ENCODE measurements at regions not wholly inside any gene's neighbourhood (a gene's known extent, or its start where the extent isn't known, plus 50 kb on each side); places are given as distances from the start of the nearest gene placed in this dataset.
"Not testable (repeated sequence)": the region's sequence is repeated elsewhere in the genome, so short reads cannot be mapped to it uniquely, and the experiment has no call there.

DNA sequence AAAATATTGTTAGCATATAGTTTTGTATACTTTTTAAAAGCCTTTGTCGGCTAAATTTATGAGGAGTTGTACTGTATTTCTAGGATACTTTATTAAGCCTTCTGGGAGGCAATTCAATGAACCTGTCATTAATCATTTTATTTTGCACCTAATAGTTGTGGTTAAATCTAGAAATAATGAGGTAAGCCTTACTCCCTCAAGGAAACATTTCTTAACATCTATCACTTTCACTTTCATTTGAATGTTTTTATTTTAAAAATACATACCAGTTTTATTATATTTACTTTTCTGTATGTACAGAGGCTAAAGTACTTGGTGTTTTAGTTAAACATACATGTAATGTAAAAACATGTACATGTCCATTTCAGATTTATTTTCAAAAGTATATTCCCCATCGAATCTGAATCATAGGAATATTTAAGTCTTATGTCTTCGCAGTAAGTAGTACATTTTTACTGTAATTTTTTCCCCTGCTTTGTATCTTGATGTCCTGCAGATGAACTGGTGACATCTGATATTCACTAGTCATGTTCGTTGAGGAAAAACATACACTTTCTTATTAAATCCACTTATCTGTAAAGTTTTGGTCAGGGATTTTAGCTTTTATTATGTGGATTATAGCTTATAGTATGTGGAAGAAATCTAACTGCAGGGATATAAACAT is 82.8 kb downstream of the DISP1 start:
- H3K27ac ChIP-seq: no peak overlapping the region

DNA sequence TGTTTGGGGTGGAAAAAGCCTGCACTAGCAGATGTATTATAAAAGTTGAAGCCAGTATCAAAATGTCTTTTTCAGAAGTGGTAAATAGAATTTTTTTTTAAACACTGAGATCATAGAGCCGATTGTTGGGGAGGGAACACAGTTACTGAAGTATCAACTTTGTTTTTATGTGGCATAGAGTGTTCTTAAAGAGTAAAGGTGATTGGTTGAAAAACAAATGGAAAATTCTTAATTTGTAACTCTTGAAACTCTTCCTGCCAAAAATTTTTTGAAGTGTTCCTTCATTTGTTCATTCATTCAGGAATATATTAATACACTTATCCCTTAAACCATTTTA is 83.3 kb downstream of the DISP1 start:
- no peak for TF ChIP-seq ZFX (IDR thresholded peaks at IDR 0.05)
- no peak overlapping the region for H3K27ac ChIP-seq

More for the DNA sequence above, 82.8 kb downstream of the DISP1 start:
- TF ChIP-seq ZFX (IDR thresholded peaks at IDR 0.05): no peak
- TF ChIP-seq, protein P1, sequence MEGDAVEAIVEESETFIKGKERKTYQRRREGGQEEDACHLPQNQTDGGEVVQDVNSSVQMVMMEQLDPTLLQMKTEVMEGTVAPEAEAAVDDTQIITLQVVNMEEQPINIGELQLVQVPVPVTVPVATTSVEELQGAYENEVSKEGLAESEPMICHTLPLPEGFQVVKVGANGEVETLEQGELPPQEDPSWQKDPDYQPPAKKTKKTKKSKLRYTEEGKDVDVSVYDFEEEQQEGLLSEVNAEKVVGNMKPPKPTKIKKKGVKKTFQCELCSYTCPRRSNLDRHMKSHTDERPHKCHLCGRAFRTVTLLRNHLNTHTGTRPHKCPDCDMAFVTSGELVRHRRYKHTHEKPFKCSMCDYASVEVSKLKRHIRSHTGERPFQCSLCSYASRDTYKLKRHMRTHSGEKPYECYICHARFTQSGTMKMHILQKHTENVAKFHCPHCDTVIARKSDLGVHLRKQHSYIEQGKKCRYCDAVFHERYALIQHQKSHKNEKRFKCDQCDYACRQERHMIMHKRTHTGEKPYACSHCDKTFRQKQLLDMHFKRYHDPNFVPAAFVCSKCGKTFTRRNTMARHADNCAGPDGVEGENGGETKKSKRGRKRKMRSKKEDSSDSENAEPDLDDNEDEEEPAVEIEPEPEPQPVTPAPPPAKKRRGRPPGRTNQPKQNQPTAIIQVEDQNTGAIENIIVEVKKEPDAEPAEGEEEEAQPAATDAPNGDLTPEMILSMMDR (conservative IDR thresholded peaks at IDR 0.05): no peak

DNA sequence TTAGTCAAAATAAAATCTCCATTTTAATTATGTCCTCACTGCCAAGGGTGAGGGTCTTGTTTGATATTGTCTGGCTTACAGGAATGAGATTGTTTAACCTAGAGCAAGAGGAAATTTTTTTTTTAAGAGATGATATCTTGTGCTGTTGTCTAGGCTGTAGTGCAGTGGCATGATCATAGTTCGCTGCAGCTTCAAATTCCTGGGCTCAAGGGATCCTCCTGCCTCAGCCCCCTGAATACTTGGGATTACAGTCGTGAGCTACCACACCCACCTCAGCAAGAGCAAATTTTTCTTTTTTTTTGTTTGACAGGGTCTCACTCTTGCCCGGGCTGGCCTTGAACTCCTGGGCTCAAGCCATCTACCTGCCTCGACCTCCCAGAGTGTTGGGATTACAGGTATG is 84.6 kb downstream of the DISP1 start:
- H3K27ac ChIP-seq: no peak overlapping the region
- TF ChIP-seq, protein P1 (conservative IDR thresholded peaks at IDR 0.05): no peak
- no peak for TF ChIP-seq ZFX (IDR thresholded peaks at IDR 0.05)

DNA sequence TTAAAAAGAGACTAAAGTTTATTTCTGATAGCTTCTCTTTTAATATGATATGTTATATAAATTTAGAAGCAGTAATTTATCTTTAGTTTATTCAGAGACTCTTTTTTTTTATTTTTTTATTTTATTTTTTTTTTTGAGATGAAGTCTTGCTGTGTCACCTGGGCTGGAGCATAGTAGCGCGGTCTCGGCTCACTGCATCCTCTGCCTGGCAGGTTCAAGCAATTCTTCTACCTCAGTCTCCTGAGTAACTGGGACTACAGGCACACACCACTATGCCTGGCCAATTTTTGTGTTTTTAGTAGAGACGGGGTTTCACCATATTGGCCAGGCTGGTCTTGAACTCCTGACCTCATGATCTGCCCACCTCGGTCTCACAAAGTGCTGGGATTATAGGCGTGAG is 89.6 kb downstream of the DISP1 start:
- TF ChIP-seq ZFX (IDR thresholded peaks at IDR 0.05): no peak
- TF ChIP-seq, protein P1 (conservative IDR thresholded peaks at IDR 0.05): no peak
- no peak overlapping the region for H3K27ac ChIP-seq

DNA sequence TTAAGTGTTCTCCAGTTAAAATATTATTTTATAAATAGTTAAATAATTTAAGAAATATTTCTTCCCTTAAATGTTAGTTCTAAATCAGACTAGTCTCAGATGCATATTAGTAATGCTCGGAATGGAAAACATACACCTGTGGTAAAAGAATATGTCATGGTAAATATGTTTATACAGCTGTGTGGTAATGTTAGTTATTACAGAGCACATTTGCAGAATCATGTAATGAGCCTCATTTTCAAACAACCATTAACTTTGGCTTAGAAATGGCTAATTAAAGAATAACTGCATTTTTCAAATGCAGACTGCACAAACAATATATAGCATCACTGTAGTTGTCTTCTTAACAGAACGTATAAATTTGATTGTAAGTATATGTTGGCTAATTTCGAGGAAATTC is 90.3 kb downstream of the DISP1 start:
- H3K27ac ChIP-seq: no peak overlapping the region
- no peak for TF ChIP-seq ZFX (IDR thresholded peaks at IDR 0.05)
- TF ChIP-seq, protein P1 (conservative IDR thresholded peaks at IDR 0.05): no peak

DNA sequence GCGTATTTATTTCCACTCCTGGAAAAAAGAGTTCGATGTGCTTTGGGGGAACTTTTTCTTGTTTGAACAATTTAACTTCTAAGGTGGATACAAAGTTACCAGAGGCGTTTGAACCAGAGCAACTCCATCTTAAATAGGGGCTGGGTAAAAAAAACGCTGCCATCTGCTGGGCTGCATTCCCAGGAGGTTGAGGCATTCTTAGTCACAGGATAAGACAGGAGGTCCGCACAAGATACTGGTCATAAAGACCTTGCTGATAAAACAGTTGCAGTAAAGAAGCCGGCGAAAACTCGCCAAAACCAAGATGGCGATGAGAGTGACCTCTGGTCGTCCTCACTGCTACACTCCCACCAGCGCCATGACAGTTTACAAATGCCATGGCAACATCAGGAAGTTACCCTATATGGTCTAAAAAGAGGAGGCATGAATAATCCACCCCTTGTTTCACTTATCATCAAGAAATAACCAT is 91.5 kb downstream of the DISP1 start:
- not testable (repeated sequence) for H3K27ac ChIP-seq
- TF ChIP-seq, protein P1 (conservative IDR thresholded peaks at IDR 0.05): peak; percentile 15

DNA sequence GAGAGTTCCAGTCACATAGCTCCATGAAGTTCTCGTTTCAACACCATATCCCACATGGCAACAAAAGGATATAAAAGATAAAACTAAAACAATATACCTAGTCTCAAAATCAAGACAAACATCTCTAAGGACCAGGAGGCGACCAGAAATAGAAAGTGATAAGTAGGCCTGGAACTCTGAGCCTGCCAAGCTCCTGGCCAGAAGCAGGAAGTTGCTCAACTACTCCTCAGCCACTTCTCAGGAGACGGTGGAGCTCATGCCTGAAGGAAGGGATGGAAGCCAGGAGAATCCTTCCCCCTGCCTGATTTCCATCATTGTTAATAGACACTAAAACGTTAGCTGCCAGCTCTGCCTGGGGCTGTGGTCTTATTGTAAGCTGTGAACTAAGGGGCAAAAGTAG is 94.7 kb downstream of the DISP1 start:
- no peak overlapping the region for H3K27ac ChIP-seq
- TF ChIP-seq, protein P1 (conservative IDR thresholded peaks at IDR 0.05): no peak

DNA sequence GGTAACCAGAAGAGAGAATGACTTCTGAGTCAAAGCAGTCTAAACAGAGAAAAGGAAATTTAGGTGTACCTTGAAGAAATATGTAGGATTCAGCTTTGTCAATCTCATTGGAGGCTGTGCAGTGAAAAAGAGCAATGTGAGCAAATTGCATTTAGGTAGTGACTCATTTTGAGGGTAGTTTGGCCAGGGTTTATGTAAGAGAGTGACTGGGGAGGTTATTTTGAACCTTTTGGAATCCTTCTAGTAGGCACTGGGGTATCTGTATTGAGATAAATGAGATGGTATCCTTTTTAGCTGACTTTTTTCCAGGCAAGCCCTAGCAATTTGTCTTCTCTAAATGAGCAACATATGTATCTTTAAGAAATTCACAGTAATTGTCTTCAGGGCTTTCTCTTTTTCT is 95.9 kb downstream of the DISP1 start:
- TF ChIP-seq, protein P1 (conservative IDR thresholded peaks at IDR 0.05): no peak
- TF ChIP-seq ZFX (IDR thresholded peaks at IDR 0.05): no peak
- no peak overlapping the region for H3K27ac ChIP-seq
